NCI-H748 (cell line): ENCODE measurements at regions not wholly inside any gene's neighbourhood (a gene's known extent, or its start where the extent isn't known, plus 50 kb on each side); places are given as distances from the start of the nearest gene placed in this dataset.

Experiments
- DNase-seq: peaks from one replicate; lab custom pipeline; 2025; ENCODE audit not compliant: unreplicated experiment; lab: John Stamatoyannopoulos, UW

- DNase-seq, result no peak
Measured at GRCh38 chr6:2542101-2542857, 208.4 kb downstream of the MYLK4 start.

- no peak for DNase-seq
Measured at GRCh38 chr6:2536451-2536850, 214.3 kb downstream of the MYLK4 start.

- no peak for DNase-seq
Measured at GRCh38 chr6:2535506-2535905, 215.2 kb downstream of the MYLK4 start.

GRCh38 chr6:2534406-2535042 is 216.2 kb downstream of the MYLK4 start:
- DNase-seq, result no peak

- DNase-seq, result no peak
Measured at GRCh38 chr6:2531426-2532215, 219.1 kb downstream of the MYLK4 start.

- no peak for DNase-seq
Measured at GRCh38 chr6:2529211-2529719, 221.5 kb downstream of the MYLK4 start.

GRCh38 chr6:2528156-2528555 is 222.6 kb downstream of the MYLK4 start:
- no peak for DNase-seq

- DNase-seq, result no peak
Measured at GRCh38 chr6:2526766-2527165, 224.0 kb downstream of the MYLK4 start.

- DNase-seq, result peak; percentile 32
Measured at GRCh38 chr6:2524090-2524489, 226.6 kb downstream of the MYLK4 start.

- no peak for DNase-seq
Measured at GRCh38 chr6:2523061-2523460, 227.7 kb downstream of the MYLK4 start.

GRCh38 chr6:2522521-2522920 is 228.2 kb downstream of the MYLK4 start:
- no peak for DNase-seq

- no peak for DNase-seq
Measured at GRCh38 chr6:2517855-2518473, 232.8 kb downstream of the MYLK4 start.

- DNase-seq, result no peak
Measured at GRCh38 chr6:2517401-2517800, 233.3 kb downstream of the MYLK4 start.

GRCh38 chr6:2516059-2516458 is 234.7 kb downstream of the MYLK4 start:
- no peak for DNase-seq

GRCh38 chr6:2514965-2515543 is 235.7 kb downstream of the MYLK4 start:
- DNase-seq, result no peak

GRCh38 chr6:2512802-2513201 is 237.9 kb downstream of the MYLK4 start:
- no peak for DNase-seq

GRCh38 chr6:2510316-2510715 is 240.4 kb downstream of the MYLK4 start:
- no peak for DNase-seq

- no peak for DNase-seq
Measured at GRCh38 chr6:2509711-2510110, 241.0 kb downstream of the MYLK4 start.

- no peak for DNase-seq
Measured at GRCh38 chr6:2508071-2508470, 242.7 kb downstream of the MYLK4 start.

- DNase-seq, result no peak
Measured at GRCh38 chr6:2507521-2508037, 243.1 kb downstream of the MYLK4 start.

GRCh38 chr6:2507016-2507415 is 243.7 kb downstream of the MYLK4 start:
- no peak for DNase-seq
